HG02610 (cell line): ENCODE measurements at regions not wholly inside any gene's neighbourhood (a gene's known extent, or its start where the extent isn't known, plus 50 kb on each side); places are given as distances from the start of the nearest gene placed in this dataset.

ENCODE experiments used
- ATAC-seq: cut with Tn5 transposase; IDR thresholded peaks from one replicate; pipeline ENCODE4 v1.9.1; 2021; ENCODE audit warnings: mild to moderate bottlenecking, moderate library complexity; ENCODE audit not compliant: unreplicated experiment

DNA sequence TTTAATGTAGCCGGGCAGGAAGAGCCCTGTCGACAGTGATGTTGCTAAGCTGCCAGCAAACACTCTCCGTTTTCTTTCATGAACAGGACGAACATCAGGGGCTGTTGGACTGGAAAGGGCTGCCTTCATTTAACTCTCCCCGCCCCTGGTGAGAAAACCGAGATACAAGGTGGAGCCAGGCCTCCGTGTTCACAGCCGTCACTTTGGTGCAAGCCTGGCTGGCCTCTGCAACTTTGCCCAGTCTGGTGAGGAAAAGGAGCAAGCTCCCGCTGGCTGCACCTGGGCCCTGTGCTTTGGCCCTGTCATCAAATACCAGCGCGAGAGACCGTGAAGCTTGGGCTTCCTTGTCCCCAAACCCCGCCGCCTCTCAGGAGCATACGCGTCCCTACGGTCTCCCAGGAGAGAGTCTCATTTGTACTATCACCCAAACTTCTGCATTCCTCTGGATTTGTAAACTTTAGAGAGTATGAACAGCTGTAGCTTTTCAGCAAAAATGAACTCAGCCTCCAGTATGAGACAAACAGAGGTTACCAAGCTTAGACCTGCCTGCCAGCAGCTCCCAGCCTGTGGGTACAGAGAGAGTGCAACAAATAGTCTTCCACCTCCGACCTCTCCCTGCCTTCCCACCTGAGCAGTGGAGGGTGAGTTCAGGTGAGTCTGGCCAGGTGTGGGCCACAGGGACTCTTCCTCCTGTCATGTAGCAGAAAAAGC lies 445.3 kb upstream of the MGMT start:
- ATAC-seq, result no peak

DNA sequence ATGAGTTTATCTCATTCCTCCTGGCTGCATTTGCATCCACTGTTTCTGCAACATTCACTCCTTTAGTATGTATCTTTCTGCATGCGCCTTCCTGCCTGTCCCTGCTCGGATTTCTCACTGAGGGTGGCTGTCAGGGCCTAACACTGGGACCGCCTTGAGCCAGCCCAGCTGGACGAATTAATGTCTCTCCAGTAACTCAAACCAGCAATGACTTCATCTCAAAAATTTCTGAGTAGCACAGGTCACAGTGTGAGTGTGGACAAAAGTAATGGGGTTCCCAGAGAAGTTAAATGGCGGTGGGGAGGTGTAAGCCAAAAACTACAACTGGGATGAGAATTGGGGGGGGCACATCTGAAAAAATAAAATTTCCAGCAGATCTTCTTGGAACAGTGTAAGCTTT lies 444.0 kb upstream of the MGMT start:
- no peak for ATAC-seq

DNA sequence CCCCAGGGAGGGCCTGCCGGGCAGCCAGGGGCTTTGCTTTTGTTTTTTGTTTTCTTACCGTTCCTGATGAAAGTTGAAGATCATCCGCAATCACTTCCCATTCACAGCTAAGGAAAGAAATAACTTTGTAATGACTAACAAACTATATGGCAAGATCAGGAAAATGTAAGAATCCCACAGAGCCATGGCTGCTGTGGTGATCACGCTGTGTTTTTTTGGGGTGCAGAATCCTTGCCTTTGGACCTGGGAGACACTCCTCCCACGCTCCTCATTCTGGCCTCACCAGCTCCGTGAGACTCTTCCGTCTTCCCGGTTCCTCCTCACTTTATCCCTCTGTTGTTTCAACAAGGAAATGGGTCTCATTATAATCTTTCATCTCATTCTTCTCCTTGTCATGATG lies 443.0 kb upstream of the MGMT start:
- no peak for ATAC-seq

DNA sequence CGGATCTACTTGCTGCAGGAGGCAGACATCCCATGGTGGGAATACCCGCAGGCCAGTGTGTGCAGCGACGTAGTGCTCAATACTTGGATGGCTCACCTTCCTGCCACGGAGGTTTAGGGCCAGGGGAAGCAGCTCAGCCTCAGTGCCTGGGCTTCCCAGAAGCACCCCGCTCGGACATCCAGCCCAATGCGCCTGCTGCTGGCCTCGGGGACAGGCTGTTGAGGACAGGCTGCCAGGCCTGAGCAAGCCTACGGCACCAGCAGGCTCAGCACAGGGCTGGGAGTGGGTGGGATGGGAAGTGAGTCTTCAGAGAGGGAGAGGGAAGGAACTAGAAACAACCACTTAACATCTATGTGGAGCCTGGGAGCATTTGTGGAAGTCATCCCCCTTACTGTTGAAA lies 441.3 kb upstream of the MGMT start:
- ATAC-seq, result no peak

DNA sequence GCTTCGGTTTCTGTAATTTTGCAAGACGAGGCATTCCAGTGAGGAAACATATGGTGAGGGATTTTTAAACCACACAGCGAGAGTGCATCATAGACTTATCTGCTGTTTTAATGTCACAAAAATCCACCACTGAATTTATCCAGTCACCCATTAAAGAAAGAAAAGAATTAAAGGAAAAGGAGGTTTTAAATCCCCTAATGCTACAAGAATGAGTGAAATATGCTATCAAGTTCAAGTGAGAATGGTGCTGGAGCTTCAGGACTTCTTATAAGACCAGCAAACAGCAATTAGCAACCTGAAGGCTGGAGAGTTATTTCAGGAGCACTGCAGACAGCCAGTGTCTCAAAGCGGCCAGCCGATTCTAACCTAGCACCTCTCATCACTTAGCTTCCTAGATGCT lies 439.1 kb upstream of the MGMT start:
- no peak for ATAC-seq

DNA sequence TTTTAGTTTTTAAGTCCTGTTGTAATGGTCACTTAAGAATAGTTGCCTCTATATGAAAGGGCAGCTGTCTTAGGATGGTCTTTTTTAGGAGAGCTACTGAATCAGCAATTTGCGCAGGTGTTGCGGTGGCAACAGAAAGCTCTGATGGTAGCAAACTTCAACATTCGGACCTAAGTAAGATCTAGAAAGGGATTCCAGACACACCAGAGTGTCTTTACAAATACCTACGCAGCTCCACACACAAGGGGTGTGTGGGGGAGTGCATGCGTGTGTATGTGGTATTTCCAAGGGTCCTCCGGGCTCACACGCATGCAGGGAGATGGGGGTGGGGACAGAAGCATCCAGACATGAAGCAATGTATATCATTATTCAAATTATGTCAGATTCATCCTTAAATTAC lies 438.6 kb upstream of the MGMT start:
- no peak for ATAC-seq

DNA sequence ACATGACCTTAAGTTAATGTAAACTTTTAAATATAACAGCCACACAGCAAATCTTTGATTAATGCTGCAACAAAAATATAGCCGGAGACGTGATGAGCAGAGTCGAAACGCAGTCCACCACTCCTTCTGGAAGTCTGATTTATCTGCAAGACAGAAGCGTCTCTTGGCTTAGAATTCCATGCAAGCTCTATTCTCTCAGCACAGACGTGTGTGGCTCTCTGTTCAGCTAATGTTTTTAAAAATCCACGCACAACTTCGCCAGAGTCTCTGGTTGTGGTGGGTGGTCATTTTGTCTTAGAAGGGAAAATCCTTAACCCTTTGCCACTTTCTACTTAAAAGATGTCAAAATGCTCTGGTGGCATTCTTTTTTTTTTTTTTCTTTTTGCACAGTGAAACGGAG lies 438.0 kb upstream of the MGMT start:
- ATAC-seq, result no peak

DNA sequence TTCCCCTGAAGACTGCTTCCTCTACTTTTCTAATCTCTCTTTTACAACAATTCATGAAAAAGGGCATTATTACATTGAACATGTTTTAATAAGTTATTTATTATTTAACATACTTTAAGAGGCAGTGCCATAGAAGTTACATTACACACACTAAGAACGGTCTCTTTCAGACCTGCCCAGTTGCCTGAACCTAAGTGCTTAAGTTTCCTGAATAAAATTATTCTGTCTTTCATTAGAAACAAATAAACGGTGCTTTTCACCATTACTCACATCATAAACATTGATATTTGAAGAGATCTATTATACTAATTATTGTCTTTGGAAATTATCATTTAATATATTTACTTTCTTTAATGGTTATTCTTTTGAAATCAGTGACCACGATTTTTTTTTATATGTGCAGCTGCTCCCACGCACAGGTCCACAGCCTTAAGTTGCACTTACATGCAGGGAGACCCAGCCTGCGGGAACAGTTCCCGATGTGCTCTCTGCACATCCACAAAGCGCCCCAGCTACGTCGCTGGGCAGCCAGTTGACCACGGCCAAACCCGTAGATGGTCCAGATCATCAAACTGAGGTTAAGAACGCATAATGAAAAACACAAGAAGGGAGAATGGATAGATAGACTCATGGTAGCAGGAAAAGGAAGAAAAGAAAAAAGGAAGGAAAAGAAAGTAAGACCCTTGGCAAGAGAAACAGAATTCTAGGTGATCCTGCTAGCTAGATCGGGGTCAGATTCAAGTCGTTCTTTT lies 437.0 kb upstream of the MGMT start:
- no peak for ATAC-seq

DNA sequence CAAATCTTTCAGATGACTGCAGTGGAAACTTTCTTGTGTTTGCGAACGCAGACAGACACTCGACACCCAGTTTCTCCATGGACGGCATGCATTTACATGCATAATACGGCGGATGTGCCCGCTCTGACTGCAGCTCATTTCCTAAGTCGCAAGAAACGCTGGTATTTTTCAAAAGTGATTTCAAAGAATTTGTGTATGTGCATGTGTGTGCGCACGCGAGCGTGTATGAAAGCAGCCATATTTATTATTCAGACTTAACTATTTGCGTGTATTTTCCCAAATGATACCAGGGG lies 436.5 kb upstream of the MGMT start:
- ATAC-seq, result no peak

DNA sequence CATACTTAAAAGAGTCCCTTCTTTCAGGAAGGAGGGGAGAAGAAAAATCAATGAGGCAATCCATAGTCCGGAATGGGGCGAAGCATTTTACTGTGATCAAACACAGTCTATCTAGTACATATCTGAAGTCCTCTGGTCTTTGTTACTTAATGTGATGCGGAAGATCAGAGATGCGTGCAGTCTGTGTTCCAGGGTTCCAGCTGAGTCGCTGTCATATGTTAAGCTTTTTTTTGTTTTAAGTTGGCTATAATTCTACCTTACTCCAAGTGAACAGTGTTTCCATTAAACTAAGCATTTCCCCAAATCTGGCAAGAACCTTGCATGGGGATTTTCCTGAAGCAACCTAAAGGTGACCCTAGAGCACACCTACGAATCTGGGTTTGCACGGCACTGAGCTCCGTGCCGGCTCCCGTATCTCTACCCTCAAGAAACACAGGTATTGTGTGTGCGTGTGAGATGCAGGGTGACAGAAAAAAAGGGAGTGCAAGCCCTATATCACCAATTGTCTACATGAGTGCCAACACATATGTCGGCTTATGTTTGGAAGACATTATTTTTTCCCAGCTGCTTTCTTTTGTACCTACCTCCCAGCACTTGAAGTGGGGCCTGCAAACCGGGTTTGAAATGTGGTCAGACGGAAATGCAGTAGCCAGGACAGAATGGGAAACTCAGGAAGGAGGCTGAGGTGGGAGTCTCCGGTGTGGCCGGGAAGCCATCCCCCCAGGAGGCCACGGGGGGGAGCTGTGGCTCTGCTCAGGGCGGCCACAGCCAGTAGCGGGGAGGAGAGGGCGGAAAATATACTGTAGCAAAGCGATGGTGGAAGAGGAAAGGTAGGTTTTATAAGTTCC lies 435.8 kb upstream of the MGMT start:
- ATAC-seq, result no peak

DNA sequence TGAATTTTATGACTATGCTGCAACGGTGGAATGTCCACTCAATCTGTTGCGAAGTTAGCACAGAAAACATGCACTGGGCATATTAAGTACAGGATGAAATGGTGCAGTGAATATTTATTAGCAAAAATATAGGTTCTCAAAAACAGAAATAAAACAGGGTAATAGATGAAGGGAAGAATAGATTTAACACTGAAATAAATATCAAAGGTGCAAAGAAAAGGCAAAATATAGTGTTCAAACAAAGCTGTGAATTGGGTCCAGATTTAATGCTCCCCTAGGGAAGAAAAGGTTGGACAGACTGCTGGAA lies 435.2 kb upstream of the MGMT start:
- no peak for ATAC-seq

DNA sequence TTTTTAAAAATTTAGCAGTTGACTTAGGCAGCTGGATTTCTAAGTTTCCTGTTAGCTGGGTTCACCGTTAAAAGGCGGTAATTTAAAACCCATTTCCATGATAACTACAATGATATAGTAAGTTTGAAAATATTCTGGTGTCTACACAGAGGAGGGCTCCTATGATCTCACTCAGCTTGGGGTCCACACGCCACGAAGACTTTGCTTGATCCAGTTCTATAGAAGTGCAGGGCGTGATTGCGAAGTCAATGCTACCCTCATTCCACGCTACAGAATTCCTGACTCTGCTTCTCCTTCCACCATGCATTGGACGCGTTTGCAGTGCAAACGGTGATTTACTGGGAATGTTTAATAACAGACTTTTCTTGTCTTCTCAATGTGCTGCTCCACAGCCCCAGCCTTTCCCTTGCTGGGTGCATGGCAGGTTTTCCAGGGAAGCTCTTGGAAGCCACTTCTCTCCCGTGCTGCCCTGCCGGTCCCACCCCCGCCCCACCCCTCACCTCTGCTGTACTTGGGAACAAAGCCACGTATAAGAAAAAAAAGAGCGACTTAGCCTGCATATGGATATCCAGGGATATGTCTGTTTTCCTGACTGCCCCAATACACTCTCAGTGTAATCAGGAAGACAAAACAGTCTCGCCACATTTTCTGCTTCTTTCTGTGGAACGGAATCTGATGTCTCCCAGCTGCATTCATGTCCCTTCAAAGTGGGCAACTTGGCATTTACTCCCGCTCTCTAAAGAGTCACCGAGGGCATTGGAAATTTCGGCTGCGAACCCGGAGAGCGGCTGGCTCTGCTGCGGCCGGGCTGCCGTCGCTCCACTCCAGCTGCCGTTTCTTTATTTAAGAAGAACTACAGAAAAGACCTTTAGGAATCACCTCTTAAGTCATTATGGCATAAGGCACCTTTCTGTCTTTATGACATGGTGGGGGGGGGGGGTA lies 434.4 kb upstream of the MGMT start:
- ATAC-seq, result no peak

DNA sequence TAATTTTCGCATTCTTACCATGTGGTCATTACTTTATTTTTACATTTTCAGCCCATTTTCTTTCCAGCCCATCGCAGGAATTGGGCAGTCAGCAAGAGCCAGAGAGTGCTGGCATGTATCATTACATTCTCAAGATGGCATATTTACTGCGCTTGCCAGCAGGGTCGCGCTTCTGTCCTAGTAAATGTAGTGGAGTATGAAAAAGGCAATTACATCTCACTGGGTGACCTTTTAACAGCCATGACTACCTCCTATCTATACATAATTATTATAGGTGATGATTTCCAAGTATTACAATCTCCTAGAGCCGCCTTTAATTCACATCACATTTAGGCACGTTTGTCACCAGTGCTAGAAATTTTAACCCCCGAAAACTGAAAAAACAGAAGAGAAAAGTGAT lies 433.7 kb upstream of the MGMT start:
- ATAC-seq, result no peak

DNA sequence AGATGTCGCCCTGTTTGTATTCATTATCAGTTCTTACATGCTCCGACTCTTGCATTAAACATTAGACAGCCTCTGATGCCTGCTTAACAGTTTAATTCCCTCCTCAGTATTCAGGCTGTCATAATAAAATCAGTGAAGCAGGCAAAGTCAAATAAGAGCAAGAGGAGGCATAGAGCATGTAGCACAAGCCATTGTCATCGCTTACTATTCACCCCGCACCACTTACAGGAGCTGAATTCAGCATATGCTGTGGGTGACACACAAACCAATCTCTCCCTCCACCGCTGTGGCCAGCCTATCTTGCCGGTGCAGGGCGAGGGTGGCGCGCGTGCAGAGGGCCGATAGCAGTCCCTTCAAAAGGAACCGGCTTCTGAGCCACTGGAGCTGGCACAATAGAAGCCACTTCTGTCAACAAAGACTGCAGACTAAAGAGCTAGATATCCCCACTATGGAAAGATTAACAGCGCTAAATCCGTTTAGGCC lies 433.2 kb upstream of the MGMT start:
- ATAC-seq, result no peak

DNA sequence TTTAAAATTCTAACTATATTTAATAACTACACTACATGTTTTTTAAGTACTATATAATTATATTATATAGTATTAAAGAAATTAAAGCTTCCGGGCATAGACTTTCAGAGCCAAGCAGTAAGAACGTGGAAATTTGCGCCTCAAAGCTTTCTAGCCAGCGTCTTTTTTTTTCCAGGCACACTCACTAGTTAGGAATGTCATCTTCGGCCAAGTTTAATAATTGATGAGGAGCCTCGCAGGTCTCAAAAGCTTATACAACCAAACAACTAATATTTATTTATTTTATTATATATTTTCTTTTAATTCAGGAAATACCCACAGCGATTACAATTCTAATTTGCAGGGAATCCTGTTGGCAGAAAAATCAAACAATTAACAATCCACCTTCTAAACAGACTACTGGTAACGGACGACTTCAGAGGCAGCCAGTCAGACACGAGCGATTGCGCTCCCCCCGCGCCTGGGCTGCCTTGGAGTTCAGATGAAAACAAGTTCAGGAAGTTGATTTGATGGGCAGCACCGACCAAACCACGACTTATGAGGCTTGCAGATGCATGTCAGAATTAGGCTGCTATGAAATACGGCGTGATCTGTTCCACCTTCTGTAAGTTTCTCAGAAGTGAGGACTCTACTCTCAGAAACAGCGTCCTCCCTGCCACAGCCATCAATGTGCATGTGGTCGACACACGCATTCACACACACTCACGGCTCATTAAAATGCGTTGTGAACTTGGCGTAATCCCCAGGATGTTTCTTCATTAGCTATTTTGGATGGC lies 431.8 kb upstream of the MGMT start:
- no peak for ATAC-seq

DNA sequence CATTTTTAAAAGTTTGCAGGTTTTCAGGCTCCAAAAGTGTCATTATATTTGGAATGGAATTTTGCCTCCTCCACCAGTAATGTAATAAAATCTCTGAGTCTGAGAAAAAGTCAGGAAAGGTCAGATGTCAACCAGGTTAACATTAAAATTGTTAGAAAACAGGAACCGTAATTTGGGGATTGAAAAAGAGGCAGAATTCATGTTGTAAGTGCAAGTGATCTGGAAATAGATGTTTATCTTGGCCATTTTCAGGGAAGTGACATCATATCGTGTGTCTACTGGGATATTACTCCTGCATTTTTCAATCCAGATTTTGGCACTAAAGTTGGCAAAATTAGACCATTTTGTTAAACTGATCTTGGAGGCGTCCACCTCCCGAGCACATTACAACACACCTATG lies 428.5 kb upstream of the MGMT start:
- no peak for ATAC-seq

DNA sequence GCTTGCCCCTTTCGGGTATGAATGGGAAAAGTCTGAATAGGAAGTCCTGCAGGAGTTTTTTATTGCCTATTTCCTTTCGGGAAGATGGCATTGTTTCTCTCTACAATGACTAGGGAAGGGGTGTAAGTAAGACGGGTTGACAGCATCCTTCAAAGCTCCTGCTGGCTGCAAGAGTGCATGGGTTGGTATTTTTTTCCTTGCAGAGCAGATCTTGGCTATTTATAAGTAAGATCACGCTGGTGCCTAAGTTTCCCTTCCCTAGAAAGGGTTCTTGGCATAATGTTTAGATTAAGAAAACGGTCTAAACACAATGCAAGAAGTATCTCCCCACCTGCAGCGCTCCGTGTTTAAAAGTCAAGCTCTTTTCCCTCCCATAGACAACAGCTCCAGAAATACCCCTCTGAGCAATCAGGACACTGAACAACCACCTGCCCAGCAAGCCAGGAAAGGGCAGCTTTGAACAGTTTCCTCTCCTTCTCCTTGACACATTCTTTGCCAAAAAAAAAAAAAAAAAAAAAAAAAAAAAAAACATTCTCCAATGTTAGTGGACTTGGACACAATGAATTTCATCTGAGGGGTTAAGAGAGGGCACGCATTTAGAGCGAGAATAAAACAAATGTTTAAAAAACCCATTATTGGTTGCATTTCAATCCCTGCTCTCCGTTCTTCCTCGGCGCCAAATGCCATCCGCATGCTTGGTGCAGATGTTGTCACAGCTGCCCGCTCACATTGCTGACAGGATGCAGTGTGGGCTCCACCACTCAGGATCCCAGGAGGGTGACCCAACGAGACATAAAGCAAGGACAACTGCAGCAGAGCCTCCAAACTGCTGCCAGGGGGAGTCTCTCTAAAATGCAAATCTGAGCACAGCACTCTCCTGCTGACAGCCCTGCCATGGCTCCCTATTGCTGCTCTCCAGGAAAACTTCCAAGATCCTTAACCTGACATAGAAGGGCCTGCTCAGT lies 427.4 kb upstream of the MGMT start:
- no peak for ATAC-seq

DNA sequence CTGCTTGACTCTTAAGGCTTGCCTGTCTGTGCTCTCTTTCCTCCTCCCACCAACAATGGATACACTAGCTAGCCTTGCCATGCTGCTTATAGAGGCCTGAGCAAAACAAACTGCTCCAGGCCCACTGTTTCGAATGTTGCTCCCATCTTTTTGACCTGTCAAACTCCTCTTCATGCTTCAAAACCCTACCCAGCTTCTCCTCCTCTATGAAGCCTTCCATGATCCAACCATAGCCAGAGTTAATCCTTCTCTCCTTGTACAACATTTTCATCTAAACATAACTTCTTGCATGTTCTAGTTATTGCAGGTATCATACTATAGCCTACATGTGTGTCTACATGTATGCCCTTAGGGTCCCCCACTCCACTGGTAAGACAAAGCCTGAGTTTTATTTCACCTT lies 426.7 kb upstream of the MGMT start:
- no peak for ATAC-seq

DNA sequence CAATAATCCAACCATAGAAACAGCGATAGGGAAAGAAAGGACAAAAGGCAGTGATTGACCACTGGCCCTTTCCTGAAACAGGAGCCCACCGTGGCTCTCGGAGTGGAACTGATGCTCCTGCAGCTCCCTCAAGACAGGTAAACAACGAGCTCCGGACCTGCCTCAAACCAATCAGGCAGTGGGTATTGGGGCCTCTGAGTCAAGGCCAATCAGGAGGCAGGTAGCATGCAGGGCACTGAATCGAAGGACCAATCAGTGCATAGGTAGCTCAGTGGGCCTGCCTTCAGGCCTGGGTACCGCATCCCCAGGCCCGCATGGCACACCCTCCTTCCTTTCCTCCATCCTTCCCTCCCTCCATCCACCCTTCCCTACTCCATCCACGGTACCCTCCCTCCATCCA lies 425.1 kb upstream of the MGMT start:
- no peak for ATAC-seq
